HG03175 (cell line): ENCODE measurements at regions not wholly inside any gene's neighbourhood (a gene's known extent, or its start where the extent isn't known, plus 50 kb on each side); places are given as distances from the start of the nearest gene placed in this dataset.
"Not testable (repeated sequence)": the region's sequence is repeated elsewhere in the genome, so short reads cannot be mapped to it uniquely, and the experiment has no call there.

ENCODE experiments used
- ATAC-seq: cut with Tn5 transposase; IDR thresholded peaks from one replicate; pipeline ENCODE4 v1.9.1; 2021; ENCODE audit warnings: mild to moderate bottlenecking, moderate library complexity; ENCODE audit not compliant: unreplicated experiment

- ATAC-seq, result not testable (repeated sequence)
These were observed 152.4 kb upstream of the NOTCH2NLA start for GRCh38 chr1:146381196-146381595.

GRCh38 chr1:146376708-146377496, 148.1 kb upstream of the NOTCH2NLA start:
- ATAC-seq, result peak; percentile 91

DNA sequence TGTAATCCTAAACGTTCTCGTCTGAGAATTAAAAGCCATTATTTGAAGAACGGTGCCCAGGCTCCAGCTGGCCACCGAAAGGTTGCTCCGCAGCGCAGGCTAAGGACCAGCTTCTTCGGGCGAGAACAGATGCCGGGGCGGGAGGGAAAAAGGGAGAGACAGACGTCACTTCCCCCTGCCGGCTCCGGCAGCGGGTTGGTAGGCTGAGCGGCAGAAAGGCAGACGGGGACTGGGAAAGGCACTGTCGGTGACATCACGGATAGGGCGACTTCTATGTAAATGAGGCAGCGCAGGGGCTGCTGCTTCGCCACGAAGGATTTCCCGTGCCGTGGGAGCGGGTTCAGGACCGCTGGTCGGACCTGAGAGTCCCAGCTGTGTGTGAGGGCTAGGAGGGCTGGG, 147.5 kb upstream of the NOTCH2NLA start:
- not testable (repeated sequence) for ATAC-seq

- ATAC-seq, result not testable (repeated sequence)
These were observed 146.3 kb upstream of the NOTCH2NLA start for GRCh38 chr1:146375108-146375507.

- ATAC-seq, result not testable (repeated sequence)
These were observed 141.1 kb upstream of the NOTCH2NLA start for GRCh38 chr1:146369940-146370339.

- not testable (repeated sequence) for ATAC-seq
These were observed 126.6 kb upstream of the NOTCH2NLA start for GRCh38 chr1:146355373-146355772.

DNA sequence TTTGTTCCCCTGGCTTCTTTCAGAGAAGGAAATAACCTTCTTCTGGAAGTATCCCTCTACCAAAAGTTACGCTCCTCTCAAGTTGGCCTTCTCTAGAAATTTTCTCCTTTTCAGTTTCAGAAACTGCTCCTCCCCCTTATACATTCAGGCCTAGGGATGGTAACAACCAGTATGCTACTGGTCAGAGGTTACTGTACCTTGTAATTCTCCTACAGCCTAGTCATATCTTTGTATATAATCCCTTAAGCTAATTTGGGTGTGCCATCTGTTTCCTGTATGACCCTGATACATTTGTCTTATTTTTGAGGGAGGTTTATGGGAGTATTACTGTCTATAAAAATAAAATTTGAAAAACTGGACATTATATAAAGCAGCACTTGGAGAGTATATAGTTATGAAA, 98.0 kb upstream of the NOTCH2NLA start:
- not testable (repeated sequence) for ATAC-seq

- ATAC-seq, result not testable (repeated sequence)
These were observed 95.6 kb upstream of the NOTCH2NLA start for GRCh38 chr1:146324463-146324862.

DNA sequence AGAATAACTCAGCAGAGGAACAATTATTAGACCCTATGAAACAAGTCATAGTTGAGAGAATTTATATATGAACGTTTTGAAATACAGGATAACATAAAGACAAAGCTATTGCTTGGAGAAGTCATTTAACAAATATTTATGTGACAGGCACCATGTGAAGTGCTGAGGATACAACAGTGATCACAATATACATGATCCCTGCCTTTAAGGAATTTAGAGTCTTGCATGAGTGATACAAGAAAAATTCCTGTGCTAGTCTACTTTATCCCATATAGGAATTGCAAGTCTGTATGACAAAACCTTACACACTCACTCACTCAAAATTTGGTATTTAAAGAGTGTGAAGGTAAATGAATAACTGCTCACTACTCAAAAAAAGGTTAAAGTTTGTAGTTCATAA, 94.5 kb upstream of the NOTCH2NLA start:
- ATAC-seq, result not testable (repeated sequence)

GRCh38 chr1:146322893-146323292, 94.1 kb upstream of the NOTCH2NLA start:
- not testable (repeated sequence) for ATAC-seq

- not testable (repeated sequence) for ATAC-seq
These were observed 89.9 kb upstream of the NOTCH2NLA start for GRCh38 chr1:146318715-146319114.

DNA sequence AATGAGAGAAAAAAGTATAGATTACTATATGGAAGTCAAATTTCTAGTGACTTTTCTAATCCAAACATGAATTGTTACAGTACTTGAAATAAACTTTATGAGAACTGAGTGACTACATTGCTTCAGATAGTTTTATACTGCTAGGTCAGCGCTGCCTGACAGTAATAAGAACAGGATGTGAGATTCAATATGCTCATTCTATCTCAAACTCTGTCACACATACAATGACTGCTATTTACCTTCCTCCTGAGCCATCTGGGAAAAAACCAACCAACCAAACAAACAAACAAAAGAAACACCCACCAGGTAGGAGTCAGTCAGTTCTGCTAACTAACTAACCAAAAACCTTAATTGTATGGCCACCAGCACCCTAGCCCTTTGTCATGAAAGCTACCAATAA, 89.0 kb upstream of the NOTCH2NLA start:
- not testable (repeated sequence) for ATAC-seq

- not testable (repeated sequence) for ATAC-seq
These were observed 85.8 kb upstream of the NOTCH2NLA start for GRCh38 chr1:146314449-146315246.

DNA sequence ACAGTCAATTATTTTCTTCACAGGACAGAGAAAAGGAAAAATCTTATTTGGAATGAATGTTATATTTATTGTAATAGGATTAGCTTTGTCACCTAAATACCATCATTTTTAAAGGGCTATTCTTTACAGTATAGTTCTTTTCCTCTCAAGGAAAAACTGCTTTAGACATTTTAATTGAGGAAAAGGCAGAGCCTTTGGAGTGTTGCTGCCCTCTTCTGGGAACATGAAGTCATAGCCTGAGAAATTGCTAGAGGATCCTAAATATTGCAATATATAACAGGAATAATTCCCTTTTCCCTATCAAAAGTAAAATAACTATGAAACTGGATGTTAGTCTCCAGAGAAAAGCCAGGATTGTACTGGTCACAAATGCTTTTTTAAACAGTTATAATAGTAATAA, 81.8 kb upstream of the NOTCH2NLA start:
- not testable (repeated sequence) for ATAC-seq

GRCh38 chr1:146309427-146309826, 80.6 kb upstream of the NOTCH2NLA start:
- not testable (repeated sequence) for ATAC-seq

DNA sequence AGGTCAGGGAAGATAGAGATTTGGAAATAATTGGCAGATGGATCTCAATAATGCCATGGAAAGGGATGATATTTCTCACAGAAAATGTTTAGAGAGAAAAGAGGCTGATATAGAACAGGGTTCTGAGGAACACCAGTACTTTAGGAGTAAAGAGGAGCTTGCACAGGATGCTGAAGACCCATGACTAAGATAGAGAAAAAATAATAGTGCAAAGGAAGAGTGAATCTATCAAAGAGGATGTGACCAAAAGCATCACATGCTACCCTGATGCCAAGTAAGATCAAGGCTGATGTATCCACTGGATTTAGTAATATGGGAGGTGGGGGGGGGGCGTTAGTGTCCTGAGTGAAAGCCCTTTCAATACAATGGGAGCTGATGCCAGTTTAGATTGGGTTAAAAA, 80.1 kb upstream of the NOTCH2NLA start:
- not testable (repeated sequence) for ATAC-seq

DNA sequence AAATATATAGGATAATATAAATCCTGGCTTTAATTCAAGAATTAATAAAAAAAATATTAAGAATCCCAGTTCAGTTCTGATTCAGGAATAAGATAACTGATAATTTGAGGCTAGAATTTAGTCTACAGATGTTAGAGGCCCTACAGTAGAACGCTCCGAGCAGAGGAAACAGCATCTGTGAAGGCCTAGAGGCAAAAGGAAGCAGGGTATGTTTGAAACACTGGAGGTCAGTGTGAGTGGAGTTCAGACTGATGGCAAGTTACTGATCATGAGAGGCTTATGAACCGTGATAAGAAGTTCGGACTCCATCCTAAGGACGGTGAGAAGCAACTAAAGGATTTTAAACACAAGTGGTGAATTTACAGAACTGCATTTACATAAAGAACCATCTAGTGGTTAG, 79.3 kb upstream of the NOTCH2NLA start:
- not testable (repeated sequence) for ATAC-seq

- peak; percentile 99 for ATAC-seq
These were observed 78.8 kb upstream of the NOTCH2NLA start for GRCh38 chr1:146307632-146308031.

GRCh38 chr1:146306651-146307050, 77.8 kb upstream of the NOTCH2NLA start:
- ATAC-seq, result not testable (repeated sequence)

- not testable (repeated sequence) for ATAC-seq
These were observed 76.6 kb upstream of the NOTCH2NLA start for GRCh38 chr1:146305442-146305841.

- peak; percentile 92 for ATAC-seq
These were observed 69.7 kb upstream of the NOTCH2NLA start for GRCh38 chr1:146298575-146298897.
